ENCODE measurements at regions not wholly inside any gene's neighbourhood (a gene's known extent, or its start where the extent isn't known, plus 50 kb on each side); places are given as distances from the start of the nearest gene placed in this dataset.

GRCh38 chr4:137707102-137707620, 174.9 kb upstream of the PCDH18 start:
- Histone ChIP-seq H3K27ac (ENCODE audit: control insufficient read depth, insufficient read depth) (no peak overlapping the region), H3K9me3 (replicated peaks; ENCODE audit: control insufficient read depth, insufficient read depth, low read length) (no peaks in the 10 kb centered on the region), H3K79me2 (ENCODE audit: control insufficient read depth, insufficient read depth, low read length) (no peaks in the 10 kb centered on the region), H3K9ac (ENCODE audit: control insufficient read depth, insufficient read depth, low read length) (no peak overlapping the region), H3K4me2 (ENCODE audit: control insufficient read depth, insufficient read depth) (no peak overlapping the region), H3K27me3 (replicated peaks in 1 of 2; ENCODE audit: control insufficient read depth in 2 of 2, insufficient read depth in 2 of 2, low read length in 1 of 2) (no peaks in the 10 kb centered on the region), H4K20me1 (ENCODE audit: control insufficient read depth, insufficient read depth) (no peaks in the 10 kb centered on the region), H3K36me3 (ENCODE audit: control insufficient read depth in 2 of 2, insufficient read depth in 2 of 2, low read length in 1 of 2) (no peaks in the 10 kb centered on the region), H3K4me1 (ENCODE audit: control insufficient read depth, insufficient read depth, low read length) (no peaks in the 10 kb centered on the region), H3K4me3 (no peak overlapping the region), H2AFZ (ENCODE audit: control insufficient read depth, low read depth, low read length) (no peak overlapping the region)
- POLR2A ChIA-PET = no interaction called here
- intact Hi-C loops (cut with micrococcal nuclease; ENCODE audit: unreplicated experiment) = no loop called here
- DNase-seq (ENCODE audit: low read depth, low spot score) = no peak
- no TSS peak for BruUV-seq (replicated peaks)
- in situ Hi-C loops (cut with MboI) = no loop called here
- RAD21 ChIA-PET (ENCODE audit: unreplicated experiment) = no interaction called here
- FAIRE-seq = no peak
- SMC1A ChIA-PET (ENCODE audit: uncharacterized antibody, unreplicated experiment) = no interaction called here
- TF ChIP-seq PML (IDR thresholded peaks at IDR 0.05; ENCODE audit: low read length) = no peak
- TF ChIP-seq MTA2 (IDR thresholded peaks at IDR 0.05; ENCODE audit: low read depth) = no peak
- no peak for TF ChIP-seq CEBPB (IDR thresholded peaks at IDR 0.05; ENCODE audit: borderline replicate concordance in 1 of 2, low read depth in 2 of 2, low read length in 2 of 2)
- TF ChIP-seq YY1 (IDR thresholded peaks at IDR 0.05; ENCODE audit: low read depth, low read length) = no peak
- TF ChIP-seq NKRF (conservative IDR thresholded peaks at IDR 0.05) = no peak
- TF ChIP-seq EZH2 (IDR thresholded peaks at IDR 0.05; ENCODE audit: borderline replicate concordance, control insufficient read depth, low read depth, low read length) = no peak
- no peak for TF ChIP-seq BACH1 (IDR thresholded peaks at IDR 0.05; ENCODE audit: borderline replicate concordance)
- no peak for TF ChIP-seq ZNF384 (IDR thresholded peaks at IDR 0.05; ENCODE audit: borderline replicate concordance, low read depth, low read length)
- TF ChIP-seq ZZZ3 (IDR thresholded peaks at IDR 0.05; ENCODE audit: control insufficient read depth, insufficient read length, low read depth) = no peak
- TF ChIP-seq STAT1 (conservative IDR thresholded peaks at IDR 0.05) = no peak
- TF ChIP-seq GABPA (IDR thresholded peaks at IDR 0.05; ENCODE audit: low read depth) = no peak
- TF ChIP-seq RCOR1 (conservative IDR thresholded peaks at IDR 0.05; ENCODE audit: low read depth, low read length) = no peak
- TF ChIP-seq RFX5 (IDR thresholded peaks at IDR 0.05; ENCODE audit: low read depth, low read length) = no peak
- no peak for TF ChIP-seq CHD2 (IDR thresholded peaks at IDR 0.05; ENCODE audit: borderline replicate concordance, low read depth, low read length)
- TF ChIP-seq, protein P1, sequence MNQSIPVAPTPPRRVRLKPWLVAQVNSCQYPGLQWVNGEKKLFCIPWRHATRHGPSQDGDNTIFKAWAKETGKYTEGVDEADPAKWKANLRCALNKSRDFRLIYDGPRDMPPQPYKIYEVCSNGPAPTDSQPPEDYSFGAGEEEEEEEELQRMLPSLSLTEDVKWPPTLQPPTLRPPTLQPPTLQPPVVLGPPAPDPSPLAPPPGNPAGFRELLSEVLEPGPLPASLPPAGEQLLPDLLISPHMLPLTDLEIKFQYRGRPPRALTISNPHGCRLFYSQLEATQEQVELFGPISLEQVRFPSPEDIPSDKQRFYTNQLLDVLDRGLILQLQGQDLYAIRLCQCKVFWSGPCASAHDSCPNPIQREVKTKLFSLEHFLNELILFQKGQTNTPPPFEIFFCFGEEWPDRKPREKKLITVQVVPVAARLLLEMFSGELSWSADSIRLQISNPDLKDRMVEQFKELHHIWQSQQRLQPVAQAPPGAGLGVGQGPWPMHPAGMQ (IDR thresholded peaks at IDR 0.05; ENCODE audit: borderline replicate concordance) = no peak
- no peak for ATAC-seq
- CTCF ChIA-PET = interaction anchor here (0.7 kb wide), 1 partner anchor 8 kb away, joined by 3 read pairs; no protein-coding TSS in a partner anchor

All from GM12878 (cell line).